Heart right ventricle (tissue), 16 donors: ENCODE measurements at regions not wholly inside any gene's neighbourhood (a gene's known extent, or its start where the extent isn't known, plus 50 kb on each side); places are given as distances from the start of the nearest gene placed in this dataset.

Experiments
- ATAC-seq, 8 donors: fragments of 200-7000 bp; cut with Tn5 transposase; one replicate each; pipeline ENCODE4 v1.9.1; 2020; ENCODE audit warnings: mild to moderate bottlenecking in 8 of 8, moderate library complexity in 8 of 8, moderate number of reproducible peaks in 1 of 8
- DNase-seq, 2 donors: peaks; one replicate each; pipeline ENCODE4 v3.0.0-alpha.2; 2020
- H3K27ac ChIP-seq, 10 donors: fragments of 200-600 bp; sonication (generic) in 2 of 10; one replicate each; pipeline versions ENCODE4 v1.5.0 to v1.8.0; 2020 to 2022; ENCODE audit warnings: mild to moderate bottlenecking in 3 of 10
- H3K27me3 ChIP-seq, 7 donors: fragments of 200-600 bp; one replicate each; pipeline ENCODE4 v1.8.0; 2021 to 2022; ENCODE audit warnings: mild to moderate bottlenecking in 2 of 7
- H3K36me3 ChIP-seq, 9 donors: fragments of 200-600 bp; sonication (generic) in 1 of 9; one replicate each; pipeline versions ENCODE4 v1.5.0 to v1.8.0; 2020 to 2022; ENCODE audit warnings: mild to moderate bottlenecking in 2 of 9
- H3K4me1 ChIP-seq, 9 donors: fragments of 200-600 bp; sonication (generic) in 1 of 9; one replicate each; pipeline versions ENCODE4 v1.5.0 to v1.8.0; 2020 to 2022; ENCODE audit warnings: mild to moderate bottlenecking in 4 of 9
- H3K4me3 ChIP-seq, 10 donors: fragments of 200-600 bp; sonication (generic) in 2 of 10; one replicate each; pipeline versions ENCODE4 v1.5.0 to v1.8.0; 2020 to 2022; ENCODE audit warnings: mild to moderate bottlenecking in 7 of 10, moderate library complexity in 2 of 10
- H3K9me3 ChIP-seq, 11 donors: fragments of 200-600 bp in 10 of 11; sonication (generic) in 2 of 11; one replicate each; pipeline versions ENCODE4 v1.5.0 to v1.8.0; 2013 to 2022; ENCODE audit warnings: mild to moderate bottlenecking in 2 of 11, control low read depth in 1 of 11, moderate library complexity in 1 of 11
- CTCF ChIP-seq, 9 donors: fragments of 200-600 bp; sonication (generic) in 2 of 9; IDR thresholded peaks; one replicate each; pipeline versions ENCODE4 v1.5.0 to v1.8.0; 2021 to 2022; ENCODE audit warnings: antibody characterized with exemption in 9 of 9, mild to moderate bottlenecking in 5 of 9, moderate library complexity in 1 of 9
- whole genome bisulfite sequencing, 2 donors: extraction: QIAGEN DNeasy Blood & Tissue Kit; methylation state at CpG; one replicate each; pipeline ENCODE4 v1.1.7; 2013; ENCODE audit warnings: inconsistent platforms in 1 of 2; 5-methylcytosine and 5-hydroxymethylcytosine counted together
- intact Hi-C, 10 donors: fragments of 100-400 bp; cut with DNase I; formaldehyde crosslinking; loops; one replicate each; pipeline versions ENCODE4 v1.11.1 to v1.14.2; 2022
- donor health status: Arrhythmogenic right ventricular cardiomyopathy.
- donor health status: ischemic (EF 13 %, LVEDD 7.1; RV severe dilation, severe dysfunction).
- donor health status: healthy with polysubstance abuse.
- donor health status: DM: no; HTN: yes; CAD: no.
- donor health status: DM: no; HTN: no; CAD: no.
- donor health status: ischemic (EF 25% LVEDD 6.9; RV normal size, moderate dysfunction).
- donor health status: ischemic (EF 25% LVEDD 5.7; RV mildly dilated, moderate dysfunction).
- donor health status: healthy.
- donor health status: DM: yes; HTN: yes; CAD: no.
- donor health status: Ischemic cardiomyopathy.
- donor health status: ischemic (EF 35%, LVEDD 5.7; RV mildly dilated, moderate dysfunction).
- donor health status: nonischemic (EF 11% LVEDD 7.7; RV severe dilation, severe dysfunction).
- donor health status: DM: yes; HTN: yes; CAD: no.
- donor health status: PGD.
- donor health status: ischemic (EF 29% LVEDD 5.4; RV normal size, mild dysfunction).
- donor health status: nonischemic (EF 23%, LVEDD 6.1; RV moderate dilation, normal function).

- 92 to 96% methylated on average over 5 of the region's 5 CpGs for WGBS, 2 donors
- H3K36me3 ChIP-seq: no peaks in the 10 kb centered on the region
- H3K9me3 ChIP-seq: peaks cover 0 to 9% (median 0%) of the 10 kb centered on the region in 11 donors
- intact Hi-C loops: no loop called here
- no peaks in the 10 kb centered on the region for H3K27me3 ChIP-seq
- peaks cover 0 to 17% (median 10%) of the 10 kb centered on the region in 9 donors for H3K4me1 ChIP-seq
- DNase-seq (no peak), ATAC-seq (no peak)
- no peak for TF ChIP-seq CTCF (IDR thresholded peaks at IDR 0.05)
- H3K4me3 ChIP-seq: no peak overlapping the region
- H3K27ac ChIP-seq: no peak overlapping the region
Observed at GRCh38 chr1:67627906-67628305, 57.1 kb upstream of the GADD45A start.

GRCh38 chr1:67629370-67630075, 55.5 kb upstream of the GADD45A start:
- intact Hi-C loops: no loop called here
- Histone ChIP-seq H3K27ac (no peak overlapping the region), H3K36me3 (no peaks in the 10 kb centered on the region), H3K4me1 (peaks cover 0 to 17% (median 10%) of the 10 kb centered on the region in 9 donors), H3K9me3 (peaks cover 0 to 9% (median 0%) of the 10 kb centered on the region in 11 donors), H3K4me3 (no peak overlapping the region), H3K27me3 (no peaks in the 10 kb centered on the region)
- WGBS, 2 donors: 57 to 71% methylated on average over 1 of the region's 1 CpG
- ATAC-seq (peak in 5 of 8 donors; percentile 28 to 42 (median 34)), DNase-seq (no peak)
- no peak for TF ChIP-seq CTCF (IDR thresholded peaks at IDR 0.05)

GRCh38 chr1:67630438-67631045, 54.5 kb upstream of the GADD45A start:
- peaks cover 0 to 9% (median 0%) of the 10 kb centered on the region in 11 donors for H3K9me3 ChIP-seq
- H3K4me1 ChIP-seq: peaks cover 0 to 17% (median 10%) of the 10 kb centered on the region in 9 donors
- DNase-seq (no peak), ATAC-seq (no peak)
- no peak overlapping the region for H3K27ac ChIP-seq
- 91 to 100% methylated on average over 2 of the region's 2 CpGs for WGBS, 2 donors
- TF ChIP-seq CTCF (IDR thresholded peaks at IDR 0.05): no peak
- no peak overlapping the region for H3K4me3 ChIP-seq
- intact Hi-C loops: no loop called here
- no peaks in the 10 kb centered on the region for H3K27me3 ChIP-seq
- no peaks in the 10 kb centered on the region for H3K36me3 ChIP-seq

- no peak overlapping the region for H3K27ac ChIP-seq
- intact Hi-C loops: no loop called here
- no peak for TF ChIP-seq CTCF (IDR thresholded peaks at IDR 0.05)
- DNase-seq (no peak), ATAC-seq (no peak)
- no peaks in the 10 kb centered on the region for H3K27me3 ChIP-seq
- H3K9me3 ChIP-seq: no peaks in the 10 kb centered on the region
- H3K36me3 ChIP-seq: no peaks in the 10 kb centered on the region
- H3K4me1 ChIP-seq: peaks cover 0 to 19% (median 7%) of the 10 kb centered on the region in 9 donors
- WGBS, 2 donors: 92 to 93% methylated on average over 6 of the region's 6 CpGs
- H3K4me3 ChIP-seq: no peak overlapping the region
Observed at GRCh38 chr1:67632356-67632755, 52.6 kb upstream of the GADD45A start.
